SJSA1 (cell line): ENCODE measurements at regions not wholly inside any gene's neighbourhood (a gene's known extent, or its start where the extent isn't known, plus 50 kb on each side); places are given as distances from the start of the nearest gene placed in this dataset.

ENCODE experiments used
- DNase-seq, 2 experiments: peaks; one replicate each; pipeline ENCODE4 v3.0.0-alpha.2; 2015 to 2020; ENCODE audit warnings: low spot score in 2 of 2, low read depth in 1 of 2
- H3K27ac ChIP-seq: fragments of 250-450 bp; sonication (Bioruptor Pico); 2 replicates; pipeline ENCODE4 v1.5.1; 2020; ENCODE audit warnings: mild to moderate bottlenecking, moderate library complexity
- H3K27me3 ChIP-seq: fragments of 250-450 bp; sonication (Bioruptor Pico); replicated peaks from 2 replicates; pipeline ENCODE4 v1.5.1; 2020; ENCODE audit warnings: mild to moderate bottlenecking, moderate library complexity
- H3K36me3 ChIP-seq: fragments of 250-450 bp; sonication (Bioruptor Pico); 2 replicates; pipeline ENCODE4 v1.5.1; 2020; ENCODE audit warnings: mild to moderate bottlenecking
- H3K4me1 ChIP-seq: fragments of 250-450 bp; sonication (Bioruptor Pico); replicated peaks from 2 replicates; pipeline ENCODE4 v1.6.1; 2021; ENCODE audit warnings: mild to moderate bottlenecking
- H3K4me3 ChIP-seq: fragments of 250-450 bp; sonication (Bioruptor Pico); 2 replicates; pipeline ENCODE4 v1.5.1; 2020; ENCODE audit warnings: mild to moderate bottlenecking
- H3K9me3 ChIP-seq: fragments of 250-450 bp; sonication (Bioruptor Pico); replicated peaks from 2 replicates; pipeline ENCODE4 v1.5.1; 2020; ENCODE audit warnings: mild to moderate bottlenecking

- H3K4me3 ChIP-seq = no peak overlapping the region
- no peak for DNase-seq
- H3K4me1 ChIP-seq = no peaks in the 10 kb centered on the region
- H3K36me3 ChIP-seq = no peaks in the 10 kb centered on the region
- no peaks in the 10 kb centered on the region for H3K27me3 ChIP-seq
- no peaks in the 10 kb centered on the region for H3K9me3 ChIP-seq
- no peak overlapping the region for H3K27ac ChIP-seq
Measured at GRCh38 chr14:42185718-42186117, 579.0 kb downstream of the LRFN5 start.

- Histone ChIP-seq H3K9me3 (no peaks in the 10 kb centered on the region), H3K36me3 (no peaks in the 10 kb centered on the region), H3K4me3 (no peak overlapping the region), H3K4me1 (no peaks in the 10 kb centered on the region), H3K27me3 (no peaks in the 10 kb centered on the region), H3K27ac (no peak overlapping the region)
- no peak for DNase-seq
Measured at GRCh38 chr14:42174357-42174756, 567.7 kb downstream of the LRFN5 start.

GRCh38 chr14:42173206-42173605 lies 566.5 kb downstream of the LRFN5 start:
- DNase-seq = no peak

GRCh38 chr14:42172304-42172703 lies 565.6 kb downstream of the LRFN5 start:
- H3K4me1 ChIP-seq = no peaks in the 10 kb centered on the region
- no peaks in the 10 kb centered on the region for H3K9me3 ChIP-seq
- DNase-seq = no peak
- no peaks in the 10 kb centered on the region for H3K27me3 ChIP-seq
- no peaks in the 10 kb centered on the region for H3K36me3 ChIP-seq
- no peak overlapping the region for H3K4me3 ChIP-seq
- H3K27ac ChIP-seq = no peak overlapping the region

More at GRCh38 chr14:42173206-42173605, 566.5 kb downstream of the LRFN5 start:
- no peaks in the 10 kb centered on the region for H3K4me1 ChIP-seq
- H3K9me3 ChIP-seq = no peaks in the 10 kb centered on the region
- no peaks in the 10 kb centered on the region for H3K27me3 ChIP-seq
- H3K4me3 ChIP-seq = no peak overlapping the region
- no peak overlapping the region for H3K27ac ChIP-seq
- H3K36me3 ChIP-seq = no peaks in the 10 kb centered on the region

GRCh38 chr14:42163136-42163535 lies 556.5 kb downstream of the LRFN5 start:
- no peak for DNase-seq
- Histone ChIP-seq H3K4me3 (no peak overlapping the region), H3K27ac (no peak overlapping the region), H3K4me1 (no peaks in the 10 kb centered on the region), H3K36me3 (no peaks in the 10 kb centered on the region), H3K9me3 (no peaks in the 10 kb centered on the region), H3K27me3 (no peaks in the 10 kb centered on the region)

- H3K27ac ChIP-seq = no peak overlapping the region
- DNase-seq = no peak
- no peaks in the 10 kb centered on the region for H3K27me3 ChIP-seq
- H3K36me3 ChIP-seq = no peaks in the 10 kb centered on the region
- no peaks in the 10 kb centered on the region for H3K9me3 ChIP-seq
- no peak overlapping the region for H3K4me3 ChIP-seq
- no peaks in the 10 kb centered on the region for H3K4me1 ChIP-seq
Measured at GRCh38 chr14:42159138-42159537, 552.5 kb downstream of the LRFN5 start.

- DNase-seq = no peak
- Histone ChIP-seq H3K4me3 (no peak overlapping the region), H3K36me3 (no peaks in the 10 kb centered on the region), H3K27ac (no peak overlapping the region), H3K27me3 (no peaks in the 10 kb centered on the region), H3K4me1 (no peaks in the 10 kb centered on the region), H3K9me3 (no peaks in the 10 kb centered on the region)
Measured at GRCh38 chr14:42149609-42150261, 543.1 kb downstream of the LRFN5 start.

- H3K36me3 ChIP-seq = no peaks in the 10 kb centered on the region
- no peak overlapping the region for H3K27ac ChIP-seq
- H3K9me3 ChIP-seq = no peaks in the 10 kb centered on the region
- no peak for DNase-seq
- H3K4me3 ChIP-seq = no peak overlapping the region
- H3K27me3 ChIP-seq = no peaks in the 10 kb centered on the region
- H3K4me1 ChIP-seq = no peaks in the 10 kb centered on the region
Measured at GRCh38 chr14:42145766-42146165, 539.1 kb downstream of the LRFN5 start.

- no peaks in the 10 kb centered on the region for H3K9me3 ChIP-seq
- H3K4me3 ChIP-seq = no peak overlapping the region
- no peaks in the 10 kb centered on the region for H3K27me3 ChIP-seq
- no peak for DNase-seq
- H3K27ac ChIP-seq = no peak overlapping the region
- H3K36me3 ChIP-seq = no peaks in the 10 kb centered on the region
- H3K4me1 ChIP-seq = no peaks in the 10 kb centered on the region
Measured at GRCh38 chr14:42143114-42143513, 536.4 kb downstream of the LRFN5 start.

- no peaks in the 10 kb centered on the region for H3K36me3 ChIP-seq
- H3K4me1 ChIP-seq = no peaks in the 10 kb centered on the region
- no peak for DNase-seq
- no peak overlapping the region for H3K4me3 ChIP-seq
- no peaks in the 10 kb centered on the region for H3K27me3 ChIP-seq
- H3K27ac ChIP-seq = no peak overlapping the region
- no peaks in the 10 kb centered on the region for H3K9me3 ChIP-seq
Measured at GRCh38 chr14:42141328-42141727, 534.7 kb downstream of the LRFN5 start.

- H3K4me1 ChIP-seq = no peaks in the 10 kb centered on the region
- H3K4me3 ChIP-seq = no peak overlapping the region
- H3K9me3 ChIP-seq = no peaks in the 10 kb centered on the region
- no peak overlapping the region for H3K27ac ChIP-seq
- DNase-seq = no peak
- H3K27me3 ChIP-seq = no peaks in the 10 kb centered on the region
- H3K36me3 ChIP-seq = no peaks in the 10 kb centered on the region
Measured at GRCh38 chr14:42140831-42141279, 534.2 kb downstream of the LRFN5 start.

GRCh38 chr14:42140001-42140400 lies 533.3 kb downstream of the LRFN5 start:
- no peak for DNase-seq
- no peak overlapping the region for H3K27ac ChIP-seq

GRCh38 chr14:42138406-42138805 lies 531.7 kb downstream of the LRFN5 start:
- H3K27ac ChIP-seq = no peak overlapping the region
- H3K9me3 ChIP-seq = no peaks in the 10 kb centered on the region
- no peak for DNase-seq
- no peaks in the 10 kb centered on the region for H3K36me3 ChIP-seq
- no peak overlapping the region for H3K4me3 ChIP-seq
- H3K4me1 ChIP-seq = no peaks in the 10 kb centered on the region
- H3K27me3 ChIP-seq = no peaks in the 10 kb centered on the region

More at GRCh38 chr14:42140001-42140400, 533.3 kb downstream of the LRFN5 start:
- Histone ChIP-seq H3K9me3 (no peaks in the 10 kb centered on the region), H3K4me3 (no peak overlapping the region), H3K36me3 (no peaks in the 10 kb centered on the region), H3K27me3 (no peaks in the 10 kb centered on the region), H3K4me1 (no peaks in the 10 kb centered on the region)

- no peaks in the 10 kb centered on the region for H3K36me3 ChIP-seq
- no peaks in the 10 kb centered on the region for H3K9me3 ChIP-seq
Measured at GRCh38 chr14:42130815-42131214, 524.1 kb downstream of the LRFN5 start.

GRCh38 chr14:42123526-42123925 lies 516.9 kb downstream of the LRFN5 start:
- no peak overlapping the region for H3K4me3 ChIP-seq
- H3K27me3 ChIP-seq = no peaks in the 10 kb centered on the region
- H3K4me1 ChIP-seq = no peaks in the 10 kb centered on the region
- H3K27ac ChIP-seq = no peak overlapping the region
- DNase-seq = no peak
- no peaks in the 10 kb centered on the region for H3K36me3 ChIP-seq
- H3K9me3 ChIP-seq = no peaks in the 10 kb centered on the region

More at GRCh38 chr14:42130815-42131214, 524.1 kb downstream of the LRFN5 start:
- DNase-seq = no peak
- Histone ChIP-seq H3K4me3 (no peak overlapping the region), H3K27ac (no peak overlapping the region), H3K4me1 (no peaks in the 10 kb centered on the region), H3K27me3 (no peaks in the 10 kb centered on the region)
